ENCODE measurements at regions not wholly inside any gene's neighbourhood (a gene's known extent, or its start where the extent isn't known, plus 50 kb on each side); places are given as distances from the start of the nearest gene placed in this dataset.

GRCh38 chr12:131482199-131482598 is 228.7 kb upstream of the SFSWAP start:
- TF ChIP-seq CTCF (IDR thresholded peaks at IDR 0.05; ENCODE audit: low read length): no peak
- no peak for TF ChIP-seq EZH2 (IDR thresholded peaks at IDR 0.05; ENCODE audit: borderline replicate concordance, low read length)
- H3K4me2 ChIP-seq (ENCODE audit: low read length): no peak overlapping the region

GRCh38 chr12:131482686-131483085 is 228.2 kb upstream of the SFSWAP start:
- H3K9me3 ChIP-seq (ENCODE audit: low read length): no peaks in the 10 kb centered on the region
- H3K9ac ChIP-seq (ENCODE audit: low read length): no peak overlapping the region
- no peaks in the 10 kb centered on the region for H3F3A ChIP-seq (ENCODE audit: insufficient read depth, low read length)
- TF ChIP-seq CTCF (IDR thresholded peaks at IDR 0.05; ENCODE audit: low read length) (no peak), EZH2 (IDR thresholded peaks at IDR 0.05; ENCODE audit: borderline replicate concordance, low read length) (no peak)
- H3K79me2 ChIP-seq (ENCODE audit: insufficient read depth, low read length): no peaks in the 10 kb centered on the region
- no peak overlapping the region for H2AFZ ChIP-seq (ENCODE audit: low read length)
- no peaks in the 10 kb centered on the region for H3K36me3 ChIP-seq (ENCODE audit: insufficient read depth, low read length)
- no peaks in the 10 kb centered on the region for H3K4me1 ChIP-seq (ENCODE audit: insufficient read depth, low read length, severe bottlenecking)
- H3K27ac ChIP-seq (ENCODE audit: low read depth, low read length, poor library complexity, severe bottlenecking): no peak overlapping the region
- no peaks in the 10 kb centered on the region for H3K27me3 ChIP-seq (ENCODE audit: insufficient read depth, low read length)
- no peak overlapping the region for H3K4me2 ChIP-seq (ENCODE audit: low read length)
- H4K20me1 ChIP-seq (ENCODE audit: insufficient read depth, low read length): no peaks in the 10 kb centered on the region
- H3K9me2 ChIP-seq (ENCODE audit: low read depth, low read length): no peaks in the 10 kb centered on the region
- no peak overlapping the region for H3K4me3 ChIP-seq (ENCODE audit: low read depth, low read length, poor library complexity, severe bottlenecking)

More at GRCh38 chr12:131482199-131482598, 228.7 kb upstream of the SFSWAP start:
- Histone ChIP-seq H3K27ac (ENCODE audit: low read depth, low read length, poor library complexity, severe bottlenecking) (no peak overlapping the region), H4K20me1 (ENCODE audit: insufficient read depth, low read length) (no peaks in the 10 kb centered on the region), H3K27me3 (ENCODE audit: insufficient read depth, low read length) (no peaks in the 10 kb centered on the region), H3K4me3 (ENCODE audit: low read depth, low read length, poor library complexity, severe bottlenecking) (no peak overlapping the region), H3K9ac (ENCODE audit: low read length) (no peak overlapping the region), H3K9me3 (ENCODE audit: low read length) (no peaks in the 10 kb centered on the region), H2AFZ (ENCODE audit: low read length) (no peak overlapping the region), H3K9me2 (ENCODE audit: low read depth, low read length) (no peaks in the 10 kb centered on the region), H3K4me1 (ENCODE audit: insufficient read depth, low read length, severe bottlenecking) (no peaks in the 10 kb centered on the region), H3F3A (ENCODE audit: insufficient read depth, low read length) (no peaks in the 10 kb centered on the region), H3K36me3 (ENCODE audit: insufficient read depth, low read length) (no peaks in the 10 kb centered on the region), H3K79me2 (ENCODE audit: insufficient read depth, low read length) (no peaks in the 10 kb centered on the region)

GRCh38 chr12:131486451-131487230 is 224.2 kb upstream of the SFSWAP start:
- Histone ChIP-seq H3K27ac (ENCODE audit: low read depth, low read length, poor library complexity, severe bottlenecking) (no peak overlapping the region), H3K4me1 (ENCODE audit: insufficient read depth, low read length, severe bottlenecking) (no peaks in the 10 kb centered on the region), H3F3A (ENCODE audit: insufficient read depth, low read length) (no peaks in the 10 kb centered on the region), H3K79me2 (ENCODE audit: insufficient read depth, low read length) (no peaks in the 10 kb centered on the region), H3K4me2 (ENCODE audit: low read length) (no peak overlapping the region), H4K20me1 (ENCODE audit: insufficient read depth, low read length) (no peaks in the 10 kb centered on the region), H3K4me3 (ENCODE audit: low read depth, low read length, poor library complexity, severe bottlenecking) (no peak overlapping the region), H3K9ac (ENCODE audit: low read length) (no peak overlapping the region), H3K9me3 (ENCODE audit: low read length) (no peaks in the 10 kb centered on the region), H3K36me3 (ENCODE audit: insufficient read depth, low read length) (no peaks in the 10 kb centered on the region), H2AFZ (ENCODE audit: low read length) (no peak overlapping the region), H3K27me3 (ENCODE audit: insufficient read depth, low read length) (no peaks in the 10 kb centered on the region), H3K9me2 (ENCODE audit: low read depth, low read length) (no peaks in the 10 kb centered on the region)
- no peak for TF ChIP-seq EZH2 (IDR thresholded peaks at IDR 0.05; ENCODE audit: borderline replicate concordance, low read length)
- TF ChIP-seq CTCF (IDR thresholded peaks at IDR 0.05; ENCODE audit: low read length): no peak

All from OCI-LY1 (cell line).